ENCODE measurements at regions not wholly inside any gene's neighbourhood (a gene's known extent, or its start where the extent isn't known, plus 50 kb on each side); places are given as distances from the start of the nearest gene placed in this dataset.

DNA sequence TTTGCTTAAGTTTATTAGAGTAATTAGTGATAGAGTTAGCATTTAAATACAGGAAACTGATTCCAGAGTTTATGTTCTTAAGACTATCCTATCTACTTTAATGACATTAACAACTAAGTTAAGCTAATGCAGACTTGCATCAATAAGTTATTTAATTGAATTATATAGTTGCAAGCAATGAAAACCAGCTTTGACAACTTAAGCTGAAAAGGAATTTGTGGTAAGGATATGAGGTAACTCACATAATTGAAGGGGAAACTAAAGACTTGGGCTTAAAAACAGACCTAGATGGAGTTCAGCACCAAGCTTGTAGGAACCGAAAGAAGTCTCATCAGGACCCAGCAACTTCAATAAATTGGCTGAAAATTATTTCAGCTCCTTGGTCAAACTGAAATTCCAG is 222.3 kb downstream of the IBTK start:
- Histone ChIP-seq H3K9me3 (ENCODE audit: insufficient read depth in 2 of 2, low read depth in 1 of 2, low read length in 1 of 2) (no peaks in the 10 kb centered on the region), H3K36me3 (ENCODE audit: control insufficient read depth in 2 of 4, insufficient read depth in 4 of 4, low read length in 3 of 4) (no peaks in the 10 kb centered on the region), H2BK20ac (ENCODE audit: low read length) (no peak overlapping the region), H2BK12ac (ENCODE audit: low read depth, low read length) (no peak overlapping the region), H4K8ac (ENCODE audit: extremely low read depth, insufficient read depth, low read length) (no peak overlapping the region), H3K9ac (replicated peaks in 1 of 4; ENCODE audit: extremely low read depth in 1 of 4, low read depth in 3 of 4, low read length in 3 of 4) (no peak overlapping the region), H2BK120ac (replicated peaks; ENCODE audit: low read depth, low read length) (no peak overlapping the region), H2AK5ac (ENCODE audit: low read depth, low read length) (no peak overlapping the region), H3K4me1 (replicated peaks in 1 of 4; ENCODE audit: control insufficient read depth in 3 of 4, insufficient read depth in 4 of 4, low read length in 3 of 4) (no peaks in the 10 kb centered on the region), H4K20me1 (replicated peaks in 1 of 2; ENCODE audit: control insufficient read depth in 1 of 2, insufficient read depth in 2 of 2, low read length in 2 of 2) (no peaks in the 10 kb centered on the region), H4K5ac (ENCODE audit: insufficient read length, low read depth, low read length) (no peak overlapping the region), H2AFZ (ENCODE audit: low read length) (no peak overlapping the region), H3K27ac (ENCODE audit: low read depth, low read length) (no peak overlapping the region), H3K27me3 (replicated peaks in 1 of 4; ENCODE audit: control insufficient read depth in 3 of 4, extremely low read depth in 1 of 4, insufficient read depth in 3 of 4, low read length in 3 of 4) (no peaks in the 10 kb centered on the region), H3K14ac (ENCODE audit: insufficient read length) (no peak overlapping the region), H3K18ac (ENCODE audit: extremely low read depth, low read length) (no peak overlapping the region), H2BK15ac (ENCODE audit: low read length) (no peak overlapping the region), H3K79me1 (ENCODE audit: low read depth, low read length) (no peaks in the 10 kb centered on the region), H3K56ac (replicated peaks; ENCODE audit: insufficient read length, low read depth, low read length) (no peak overlapping the region), H3K4me2 (ENCODE audit: insufficient read depth in 1 of 2, low read depth in 2 of 2, low read length in 2 of 2) (no peak overlapping the region), H3K23me2 (ENCODE audit: low read depth, low read length) (no peaks in the 10 kb centered on the region), H4K91ac (replicated peaks; ENCODE audit: insufficient read length, low read length) (no peak overlapping the region), H2BK5ac (ENCODE audit: low read depth, low read length) (no peak overlapping the region), H3K23ac (ENCODE audit: insufficient read length) (no peak overlapping the region), H3K79me2 (ENCODE audit: control insufficient read depth in 1 of 2, insufficient read depth in 2 of 2, low read length in 2 of 2) (no peaks in the 10 kb centered on the region), H3K4me3 (ENCODE audit: extremely low read depth in 1 of 4, insufficient read depth in 2 of 4, low read depth in 3 of 4, low read length in 4 of 4) (no peak overlapping the region), H3K4ac (replicated peaks; ENCODE audit: insufficient read length, low read depth, low read length) (no peak overlapping the region)
- TF ChIP-seq NANOG (IDR thresholded peaks at IDR 0.05; ENCODE audit: insufficient read depth, low read depth, low read length, poor library complexity, severe bottlenecking), result no peak
- no peak for TF ChIP-seq HDAC6 (IDR thresholded peaks at IDR 0.05; ENCODE audit: low read depth, low read length)
- TF ChIP-seq CEBPB (IDR thresholded peaks at IDR 0.05; ENCODE audit: low read depth, low read length), result no peak
- no peak for TF ChIP-seq POU5F1 (IDR thresholded peaks at IDR 0.05; ENCODE audit: low read depth, low read length)
- TF ChIP-seq ZNF274 (IDR thresholded peaks at IDR 0.05; ENCODE audit: borderline replicate concordance, extremely low read depth, low read length), result no peak
- TF ChIP-seq SP2 (IDR thresholded peaks at IDR 0.05; ENCODE audit: low read length), result no peak
- no peak for TF ChIP-seq NRF1 (IDR thresholded peaks at IDR 0.05; ENCODE audit: low read depth, low read length)
- TF ChIP-seq GTF2F1 (IDR thresholded peaks at IDR 0.05; ENCODE audit: borderline replicate concordance, low read depth, low read length), result no peak
- no peak for TF ChIP-seq CHD1 (IDR thresholded peaks at IDR 0.05; ENCODE audit: low read depth, low read length)
- no peak for TF ChIP-seq BACH1 (IDR thresholded peaks at IDR 0.05; ENCODE audit: low read length)
- no peak for TF ChIP-seq SP1 (IDR thresholded peaks at IDR 0.05; ENCODE audit: low read depth, low read length)
- no peak for TF ChIP-seq TAF1 (IDR thresholded peaks at IDR 0.05; ENCODE audit: low read depth, low read length)
- TF ChIP-seq SAP30 (IDR thresholded peaks at IDR 0.05; ENCODE audit: insufficient read depth, insufficient replicate concordance, low read length), result no peak
- TF ChIP-seq BRCA1 (IDR thresholded peaks at IDR 0.05; ENCODE audit: low read depth, low read length), result no peak
- TF ChIP-seq RAD21 (IDR thresholded peaks at IDR 0.05 in 1 of 2, conservative IDR thresholded peaks at IDR 0.05 in 1 of 2; ENCODE audit: low read depth in 2 of 2, low read length in 2 of 2), result no peak
- no peak for TF ChIP-seq CBX5 (IDR thresholded peaks at IDR 0.05; ENCODE audit: low read depth, low read length)
- WGBS, 2 experiments (ENCODE audit: extremely low coverage in 1 of 2, insufficient coverage in 1 of 2, insufficient read length in 1 of 2, insufficient replicate concordance in 2 of 2, low coverage in 1 of 2, low lambda C conversion rate in 2 of 2, missing lambda C conversion rate in 1 of 2), result 96% methylated on average over 1 of the region's 1 CpG; no CpG with 5 or more reads in 1 of the 2 experiments
- DNase-seq (ENCODE audit: low read depth in 1 of 2, low spot score in 2 of 2), result no peak
- POLR2A ChIA-PET (ENCODE audit: partially characterized antibody), result no interaction called here
- no peak for FAIRE-seq
- CTCF ChIA-PET (ENCODE audit: partially characterized antibody), result interaction anchor here (3.7 kb wide), 1 partner anchor 15 kb away, joined by 25 read pairs; no protein-coding TSS in a partner anchor

Measured in H1 (cell line).